Stimulated activated CD8-positive, alpha-beta memory T cell treated with anti-CD3 and anti-CD28 coated beads, Interleukin-7, amount 100 ng/mL, for 4 hours (primary cell): ENCODE measurements at regions not wholly inside any gene's neighbourhood (a gene's known extent, or its start where the extent isn't known, plus 50 kb on each side); places are given as distances from the start of the nearest gene placed in this dataset.
"Not testable (repeated sequence)": the region's sequence is repeated elsewhere in the genome, so short reads cannot be mapped to it uniquely, and the experiment has no call there.

Source experiments
- DNase-seq, 2 donors: peaks; one replicate each; pipeline ENCODE4 v3.0.0-alpha.2; 2020; ENCODE audit warnings: low read depth in 2 of 2

DNA sequence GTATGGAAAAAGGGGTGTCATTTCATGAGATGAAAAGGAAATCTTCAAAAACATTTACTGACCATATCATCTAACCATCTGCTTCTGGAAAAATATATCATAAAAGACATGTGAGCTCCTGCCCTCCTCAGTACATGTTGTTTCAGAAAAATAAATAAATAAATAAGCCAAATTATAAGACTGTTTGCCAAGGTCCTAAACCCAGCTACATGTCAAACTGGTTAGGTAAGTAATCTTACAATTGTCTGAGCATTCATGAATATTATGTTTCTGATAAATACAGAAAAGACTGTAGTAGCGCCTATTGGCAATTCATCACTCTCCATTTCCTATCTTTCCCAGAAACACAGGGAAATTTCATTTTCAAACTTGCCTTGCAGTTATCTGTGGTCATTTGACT, 138.9 kb upstream of the SETBP1 start:
- DNase-seq = no peak

DNA sequence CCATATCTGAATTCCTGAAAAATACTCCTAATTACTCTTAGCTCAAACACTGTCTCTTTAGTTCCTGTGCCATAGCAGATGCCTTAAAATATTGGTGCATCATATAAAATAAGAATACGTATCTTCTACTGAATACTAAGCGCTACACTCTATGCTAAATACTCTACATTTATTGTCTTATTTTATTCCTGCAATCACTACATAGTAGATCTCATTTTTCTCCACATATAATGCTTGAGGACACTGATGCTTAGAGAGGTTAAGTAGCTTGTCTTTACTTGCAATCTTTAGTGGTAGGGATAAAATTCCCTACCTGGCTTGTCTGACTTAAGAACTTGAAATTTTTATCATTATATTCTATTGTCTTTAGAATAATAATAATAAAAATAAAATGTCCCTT, 137.3 kb upstream of the SETBP1 start:
- no peak for DNase-seq

DNA sequence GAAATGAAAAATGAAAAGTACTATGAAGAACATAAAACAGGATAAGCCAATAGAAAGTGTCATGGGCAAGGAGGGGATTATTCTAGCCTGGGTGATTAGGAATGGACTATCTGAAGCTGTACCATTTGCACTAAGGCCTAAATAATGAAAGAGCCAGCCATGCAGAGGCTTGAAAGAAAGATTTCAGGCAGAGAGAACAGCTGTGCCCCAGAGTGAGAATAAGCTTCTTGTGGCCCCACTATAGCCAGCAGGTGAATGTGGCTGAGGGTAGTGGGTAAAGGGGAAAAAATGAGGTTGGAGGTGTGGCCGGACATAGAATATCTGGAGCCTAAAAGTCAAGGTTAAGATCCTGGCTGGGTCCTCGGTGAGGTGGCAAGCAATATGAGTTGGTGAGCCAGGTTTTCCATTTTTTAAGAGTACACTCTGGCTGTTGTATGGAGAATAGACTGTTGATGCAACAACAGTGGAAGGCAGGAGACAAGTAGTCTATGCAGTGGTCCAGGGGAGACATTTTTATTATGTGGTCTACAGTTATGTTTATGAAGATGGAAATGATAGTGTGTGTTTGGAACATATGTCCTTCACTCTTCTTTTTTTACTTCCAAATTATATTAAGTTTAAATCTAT, 135.2 kb upstream of the SETBP1 start:
- DNase-seq = no peak

DNA sequence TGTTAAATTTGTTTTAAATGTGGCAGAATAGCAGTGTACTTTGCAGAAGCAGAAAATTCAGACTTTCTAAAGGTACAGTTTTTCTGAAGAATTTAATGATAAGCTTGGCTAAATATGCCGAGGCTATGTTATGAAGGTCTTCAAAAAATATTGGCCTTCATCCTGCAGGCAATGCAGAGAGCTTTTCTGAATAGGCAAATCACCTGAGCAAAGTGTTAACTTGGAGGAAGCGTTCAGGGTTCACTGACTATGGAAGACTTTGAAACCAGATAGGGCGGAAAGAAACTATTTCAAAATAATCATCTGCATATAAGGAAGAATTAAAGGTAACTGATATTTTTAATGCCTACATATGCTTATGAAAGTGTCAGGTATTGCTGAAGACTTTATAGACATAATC, 133.7 kb upstream of the SETBP1 start:
- DNase-seq = no peak

DNA sequence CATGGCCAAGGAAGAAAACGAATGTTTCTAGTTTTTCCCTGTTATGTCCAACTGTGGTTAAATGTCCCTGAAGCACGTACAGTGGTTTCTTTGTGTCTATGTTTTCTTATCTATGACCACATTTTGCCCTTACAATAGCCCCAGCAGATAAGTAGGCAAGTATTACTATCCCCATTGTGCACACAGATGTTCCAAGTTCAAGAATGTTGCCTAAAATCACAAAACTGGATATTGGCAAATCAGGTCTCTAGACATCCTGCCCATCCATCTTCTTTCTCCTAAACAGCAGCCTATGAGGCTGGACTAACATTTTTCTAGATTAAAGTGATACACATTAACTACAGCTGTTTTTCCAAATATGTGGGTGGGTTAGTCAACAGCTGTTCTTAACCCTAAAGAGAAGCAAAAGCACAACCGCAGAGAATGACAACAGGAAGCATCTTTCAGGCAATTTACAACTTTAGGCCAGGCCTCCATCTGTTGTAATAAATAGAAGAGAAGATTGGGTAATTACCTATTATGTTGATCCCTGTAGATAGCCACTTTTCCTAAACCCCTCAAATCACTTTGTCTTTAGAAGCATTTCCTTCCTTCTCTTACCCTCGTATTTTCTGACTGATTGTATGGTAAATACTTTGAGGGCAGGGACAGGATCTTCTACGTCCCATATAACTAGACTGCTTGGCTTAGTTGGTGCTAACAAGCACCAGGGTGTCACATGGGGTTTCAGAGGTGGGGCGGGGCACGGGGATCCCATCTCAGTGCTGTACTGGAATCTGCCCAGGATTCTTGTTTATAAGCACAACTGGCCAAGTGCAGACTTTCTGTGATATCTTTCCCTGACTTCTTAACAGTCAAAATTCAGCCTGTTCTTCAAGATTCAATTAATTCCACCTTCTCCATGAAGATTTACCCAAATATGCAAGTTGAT, 132.1 kb upstream of the SETBP1 start:
- no peak for DNase-seq

DNA sequence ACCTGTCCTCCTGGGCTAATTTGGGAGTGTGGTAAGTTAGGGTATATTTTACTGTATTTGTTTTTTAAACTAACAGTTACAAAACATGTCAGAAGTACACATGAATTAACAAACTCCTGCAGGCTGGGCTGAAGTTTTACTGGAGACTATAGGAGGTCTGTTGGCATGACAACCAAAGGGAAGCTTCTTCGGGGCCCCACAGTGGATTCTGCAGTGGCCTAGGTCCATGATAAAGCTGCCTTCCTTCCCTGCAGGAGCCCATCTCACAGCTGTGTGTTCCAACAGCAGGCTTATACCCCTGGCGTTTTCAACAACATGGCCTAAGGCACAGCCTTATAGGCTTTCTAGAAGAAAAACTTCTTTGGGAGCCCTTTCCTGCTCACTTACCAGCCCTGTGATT, 128.0 kb upstream of the SETBP1 start:
- no peak for DNase-seq

DNA sequence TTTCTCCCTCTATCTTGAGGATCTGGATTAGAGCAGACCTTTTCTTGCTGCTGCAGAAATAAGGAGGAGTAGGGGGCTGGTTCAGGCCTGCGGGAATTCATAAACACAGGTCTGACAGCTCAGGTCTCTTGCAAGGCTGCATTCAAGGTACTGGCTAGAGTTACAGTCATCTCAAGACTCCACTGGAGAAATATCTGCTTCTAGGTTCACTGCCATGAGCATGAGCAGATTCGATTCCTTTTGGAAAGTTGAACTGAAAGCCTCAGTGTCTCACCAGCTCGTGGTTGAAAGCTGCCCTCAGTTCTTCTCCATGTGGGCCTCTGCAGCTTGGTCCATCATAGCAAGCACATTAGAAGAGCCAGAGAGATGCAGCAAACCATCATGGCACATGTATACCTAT, 124.4 kb upstream of the SETBP1 start:
- no peak for DNase-seq

DNA sequence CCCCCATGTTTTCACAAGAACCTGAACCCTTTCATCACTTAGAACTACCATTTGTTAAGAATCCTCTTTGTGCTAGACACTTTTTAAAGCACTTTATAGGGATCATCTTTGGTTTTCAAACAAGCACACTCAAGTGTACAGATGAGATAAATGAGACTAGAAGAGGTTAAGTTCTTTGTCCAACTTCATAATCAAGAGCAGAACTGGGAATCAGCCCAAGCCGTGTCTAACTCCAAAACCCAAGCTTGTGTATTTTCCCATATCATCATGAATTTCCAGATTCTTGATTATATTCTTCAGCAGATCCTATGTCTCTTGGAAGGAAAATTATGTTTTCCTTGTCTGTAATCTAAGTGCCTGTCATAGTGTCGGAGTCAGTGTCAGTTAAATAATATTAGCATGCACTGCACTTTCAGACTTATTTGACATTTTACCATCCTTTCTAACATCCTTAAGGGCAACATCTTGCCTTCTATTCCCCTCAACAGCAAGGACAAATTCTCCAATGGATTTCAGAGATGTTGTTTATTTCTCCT, 123.0 kb upstream of the SETBP1 start:
- no peak for DNase-seq

DNA sequence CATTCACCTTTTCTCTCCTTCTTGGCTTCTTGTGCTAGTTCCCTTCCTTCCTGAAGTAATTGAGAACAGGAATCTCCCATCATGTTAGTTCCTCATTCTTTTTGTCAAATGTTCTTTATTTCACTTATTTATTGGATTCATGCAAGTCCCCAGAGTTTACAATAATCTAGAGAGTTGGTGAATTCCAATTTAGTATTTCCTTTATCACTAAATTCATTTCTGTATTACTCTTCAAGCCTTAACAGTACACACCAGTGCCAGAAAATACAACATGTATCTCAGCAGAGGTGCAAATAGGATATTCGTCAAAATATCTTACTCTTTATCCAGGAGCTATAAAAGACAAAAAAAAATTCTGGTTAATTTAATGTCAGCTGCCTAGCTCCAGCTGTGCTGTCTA, 121.9 kb upstream of the SETBP1 start:
- DNase-seq = no peak

DNA sequence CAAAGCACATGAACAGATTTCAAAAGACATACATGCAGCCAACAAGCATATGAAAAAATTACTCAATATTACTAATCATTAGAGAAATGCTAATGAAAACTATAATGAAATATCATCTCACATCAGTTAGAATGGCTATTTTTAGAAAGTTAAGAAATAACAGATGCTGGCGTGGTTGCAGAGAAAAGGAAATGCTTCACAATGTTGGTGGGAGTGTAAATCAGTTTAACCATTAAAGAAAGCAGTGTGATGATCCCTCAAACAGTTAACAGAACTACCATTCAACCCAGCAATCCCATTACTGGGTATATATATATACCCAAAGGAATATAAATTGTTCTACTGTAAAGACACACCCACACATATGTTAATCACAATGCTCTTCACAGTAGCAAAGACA, 117.7 kb upstream of the SETBP1 start:
- DNase-seq = no peak

DNA sequence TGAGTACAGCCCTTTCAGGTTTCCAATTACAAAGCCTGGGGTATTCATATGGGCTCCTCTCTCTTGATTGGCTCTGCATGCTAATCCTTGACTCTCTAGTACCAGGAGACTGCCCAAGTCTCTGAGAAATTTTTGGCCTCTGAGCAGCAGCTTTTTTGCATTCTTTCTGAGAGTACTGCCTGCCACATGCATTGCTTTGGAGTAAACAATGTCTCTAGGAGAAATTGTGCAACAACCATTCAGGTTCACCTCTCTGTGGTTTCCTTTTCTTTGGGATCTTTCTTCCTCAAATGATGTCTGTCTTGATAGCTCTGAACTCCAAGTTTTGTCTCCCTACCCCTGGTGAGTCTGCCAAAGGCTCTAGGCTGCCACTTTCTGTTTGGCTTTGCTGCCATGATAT, 115.8 kb upstream of the SETBP1 start:
- DNase-seq = no peak

DNA sequence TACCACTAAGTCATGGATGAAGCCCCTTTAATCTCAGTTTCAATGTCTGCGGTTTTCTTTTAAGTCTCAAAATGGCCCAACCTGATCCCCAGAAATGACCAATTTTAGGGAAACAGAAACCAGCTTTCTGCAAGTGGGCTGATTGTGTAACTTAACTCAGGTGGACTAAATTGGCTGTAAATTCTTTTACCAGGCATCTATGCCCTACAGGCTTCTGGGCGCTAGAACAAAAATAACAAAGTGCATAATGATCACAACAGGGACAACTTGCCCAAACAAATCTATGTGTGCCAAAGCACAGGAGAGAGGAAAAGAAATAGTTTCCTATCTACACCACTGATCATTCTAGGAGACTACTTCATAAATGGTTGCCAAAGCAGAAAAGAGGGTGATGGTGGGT, 112.3 kb upstream of the SETBP1 start:
- DNase-seq = no peak

DNA sequence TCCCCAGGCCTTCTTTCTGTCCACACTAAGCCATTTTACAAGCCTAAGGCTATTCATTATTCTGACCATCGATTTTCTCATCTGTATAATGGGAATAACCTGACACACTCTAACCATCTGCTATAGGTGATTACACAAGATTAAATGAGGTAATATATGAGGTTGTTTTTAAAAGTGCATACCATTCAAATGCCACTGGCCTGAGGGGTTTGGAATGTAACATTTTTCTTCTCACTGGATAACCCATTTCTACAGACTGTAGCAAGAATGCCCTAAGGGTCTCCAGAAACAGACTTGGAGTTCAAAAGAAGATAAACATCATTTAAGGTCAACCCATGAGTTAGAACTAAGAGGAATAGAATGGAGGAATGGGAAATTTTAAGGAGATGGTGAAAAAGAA, 111.7 kb upstream of the SETBP1 start:
- no peak for DNase-seq

DNA sequence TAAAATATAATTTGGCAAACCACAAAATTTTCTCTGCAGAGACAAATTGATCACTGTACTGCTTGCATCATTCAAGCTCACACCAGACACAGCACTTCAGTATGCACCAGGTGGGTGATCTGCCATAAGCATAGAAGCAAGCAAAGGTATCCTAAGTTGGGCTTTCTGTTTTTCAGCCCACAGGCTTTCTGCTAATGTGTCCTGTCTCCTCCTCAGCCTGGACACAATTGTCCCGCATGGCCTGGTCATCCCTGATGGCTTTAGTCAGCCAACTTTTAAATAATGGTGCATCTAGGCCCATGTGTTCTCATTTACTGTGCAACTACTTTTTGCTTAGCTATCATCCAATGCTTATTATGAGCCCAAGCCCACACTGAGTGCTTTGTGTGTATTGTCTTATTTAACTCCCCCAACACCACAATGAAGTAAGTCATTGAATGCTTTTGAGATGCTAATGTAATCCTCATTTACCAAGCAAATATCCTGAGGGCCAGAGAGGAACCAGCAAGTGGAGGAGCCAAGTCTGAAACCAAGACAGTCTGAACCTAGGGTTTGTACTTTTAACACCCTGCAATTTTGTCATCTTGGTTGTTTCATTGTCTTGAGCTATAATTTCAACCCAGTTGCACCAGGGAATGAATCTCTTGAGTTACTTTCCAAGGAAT, 111.2 kb upstream of the SETBP1 start:
- DNase-seq = no peak

DNA sequence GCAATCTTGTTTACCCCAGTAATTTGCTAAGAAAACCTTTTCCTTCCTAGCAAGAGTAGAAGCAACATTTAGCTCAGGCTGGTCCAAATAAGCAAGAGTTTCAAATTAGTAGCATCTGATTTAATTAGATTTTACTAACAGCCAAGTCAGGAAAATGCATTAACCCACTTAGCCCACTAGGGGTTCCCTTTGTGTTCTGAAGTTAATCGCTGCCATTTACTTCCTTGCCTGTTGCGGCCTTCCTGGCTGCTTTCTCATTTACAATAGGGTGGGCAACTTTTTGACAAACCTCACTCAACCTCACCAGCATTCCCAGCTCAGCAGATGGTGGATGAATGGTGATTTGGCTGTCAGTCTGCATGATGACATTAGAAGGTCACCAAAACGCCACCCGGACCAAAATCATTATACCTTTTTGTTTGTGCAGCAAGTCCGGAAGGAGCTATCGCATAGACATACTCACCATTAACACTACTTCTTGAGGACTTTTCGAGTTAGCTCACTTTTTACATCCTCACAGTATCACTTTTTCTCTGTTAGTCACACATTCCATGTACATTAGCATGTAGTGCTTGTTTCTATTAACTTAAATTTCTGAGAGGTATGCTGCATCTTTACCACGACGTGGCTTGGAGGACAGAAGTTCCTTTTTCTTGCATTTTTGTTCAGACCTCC, 101.5 kb upstream of the SETBP1 start:
- DNase-seq = no peak

DNA sequence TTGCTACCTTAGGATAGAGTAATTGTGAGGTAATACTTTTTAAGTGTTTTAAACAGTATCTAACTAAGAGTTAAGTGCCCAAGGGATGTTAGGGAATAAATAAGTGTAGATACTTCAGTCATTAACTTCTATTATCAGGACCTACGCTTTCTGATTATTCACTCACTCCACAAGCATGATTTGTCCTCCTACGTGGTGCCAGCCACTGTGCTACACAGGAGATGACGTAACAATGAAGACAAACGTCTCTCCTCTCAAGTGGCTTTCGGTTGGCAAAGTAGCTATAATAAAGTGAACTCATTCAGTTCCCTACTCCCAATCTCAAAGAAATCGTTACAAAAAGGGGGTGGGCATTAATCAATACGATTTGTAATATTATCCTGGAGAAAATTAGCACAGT, 100.9 kb upstream of the SETBP1 start:
- no peak for DNase-seq

DNA sequence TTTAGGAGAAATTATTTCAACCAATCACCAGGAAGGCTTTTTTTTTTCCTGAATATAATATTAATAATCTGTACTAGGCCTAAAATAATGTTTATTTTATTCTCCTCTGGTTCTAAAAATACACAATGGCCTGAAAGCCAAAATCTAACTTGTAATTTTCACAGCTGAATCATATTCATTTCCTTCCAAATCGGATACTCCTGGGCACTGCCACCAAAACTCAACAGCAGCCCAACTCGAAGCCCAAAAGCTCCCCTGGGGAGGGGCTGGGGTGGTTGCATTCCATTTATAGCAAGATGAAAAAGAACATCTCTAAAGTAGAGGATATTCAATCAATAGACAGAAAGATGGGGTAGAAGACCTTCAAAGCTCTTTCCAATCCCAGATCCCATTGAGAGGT, 100.5 kb upstream of the SETBP1 start:
- no peak for DNase-seq

DNA sequence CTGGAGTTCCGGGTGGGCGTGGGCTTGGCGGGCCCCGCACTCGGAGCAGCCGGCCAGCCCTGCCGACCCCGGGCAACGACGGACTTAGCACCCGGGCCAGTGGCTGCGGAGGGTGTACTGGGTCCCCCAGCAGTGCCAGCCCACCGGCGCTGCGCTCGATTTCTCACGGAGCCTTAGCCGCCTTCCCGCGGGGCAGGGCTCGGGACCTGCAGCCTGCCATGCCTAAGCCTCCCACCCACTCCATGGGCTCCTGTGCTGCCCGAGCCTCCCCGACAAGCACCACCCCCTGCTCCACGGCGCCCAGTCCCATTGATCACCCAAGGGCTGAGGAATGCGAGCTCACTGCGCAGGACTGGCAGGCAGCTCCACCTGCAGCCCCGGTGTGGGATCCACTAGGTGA, 99.9 kb upstream of the SETBP1 start:
- DNase-seq = not testable (repeated sequence)

DNA sequence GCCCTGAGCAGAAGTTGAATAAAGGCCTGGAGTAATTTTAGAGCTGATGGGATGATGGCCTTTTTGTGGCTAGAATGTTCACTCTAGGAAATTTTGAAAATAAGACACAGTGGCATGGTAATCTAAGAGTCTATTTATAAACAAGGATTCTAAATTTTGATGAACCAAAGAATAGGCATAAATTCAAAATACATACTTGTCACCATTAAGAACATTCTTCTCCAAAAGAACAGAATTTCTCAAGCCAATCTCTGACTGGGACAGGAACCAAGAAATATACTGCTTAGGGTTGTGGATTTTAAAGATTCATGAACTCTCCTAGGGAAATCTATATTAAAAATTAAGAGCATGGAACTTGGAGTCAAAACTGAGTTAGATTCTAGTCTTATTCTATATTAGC, 98.2 kb upstream of the SETBP1 start:
- DNase-seq = no peak

DNA sequence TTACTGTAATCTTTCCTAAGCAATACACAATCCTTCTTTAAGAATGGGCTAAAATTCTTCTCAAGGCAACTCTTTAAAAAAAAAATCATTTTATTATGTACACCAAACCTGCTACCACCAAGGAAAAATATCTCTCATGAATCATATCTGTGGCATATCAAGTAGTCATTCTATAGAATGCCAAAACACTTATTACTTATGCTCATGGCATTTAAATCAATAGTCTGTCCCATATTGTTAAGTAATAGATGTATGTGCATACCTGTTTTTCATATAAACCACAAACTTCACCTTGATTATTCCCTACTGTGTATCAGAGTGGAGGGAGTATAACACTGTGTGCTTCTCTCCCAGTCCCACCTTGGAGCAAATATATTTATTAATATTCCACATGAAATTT, 95.8 kb upstream of the SETBP1 start:
- DNase-seq = no peak

DNA sequence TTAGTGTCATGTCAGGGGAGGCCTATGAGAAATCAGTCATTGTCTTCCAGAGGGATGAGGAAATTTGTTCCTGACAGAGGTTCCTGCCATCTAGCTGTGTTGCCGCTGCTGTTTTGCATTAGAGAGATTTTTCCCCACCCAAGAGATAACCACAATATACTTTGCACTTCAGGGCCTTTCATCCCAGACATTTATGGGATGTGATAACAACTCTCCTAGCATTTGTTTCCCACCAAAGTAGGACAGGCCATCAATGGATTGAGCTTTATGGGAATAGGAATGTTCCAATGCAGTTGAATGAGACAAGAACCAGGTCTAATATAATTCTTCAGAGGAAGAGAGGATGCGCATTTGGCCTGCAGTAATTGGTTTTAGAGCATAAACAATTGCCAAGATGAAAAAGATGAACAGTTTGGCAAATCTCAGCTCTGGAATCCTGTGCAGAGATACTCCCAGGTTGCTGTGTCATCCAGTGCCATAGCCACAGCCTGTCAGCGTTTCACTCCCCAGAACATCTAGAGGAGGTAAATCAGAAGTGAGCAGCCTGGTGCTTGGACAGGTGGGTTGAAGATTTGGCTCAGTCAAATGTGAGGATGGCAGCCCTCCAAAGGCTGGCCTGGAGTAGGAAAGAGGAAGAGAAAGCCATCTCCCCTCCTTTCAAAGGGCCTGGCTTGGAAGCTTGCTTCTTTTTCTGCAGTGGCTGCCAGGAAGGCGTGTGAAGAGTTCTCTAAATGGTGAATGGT, 93.7 kb upstream of the SETBP1 start:
- DNase-seq = no peak
